AML-193 (cell line): ENCODE measurements at regions not wholly inside any gene's neighbourhood (a gene's known extent, or its start where the extent isn't known, plus 50 kb on each side); places are given as distances from the start of the nearest gene placed in this dataset.
"Not testable (repeated sequence)": the region's sequence is repeated elsewhere in the genome, so short reads cannot be mapped to it uniquely, and the experiment has no call there.

Source experiments
- DNase-seq, 2 experiments: peaks; one replicate each; lab custom pipeline; 2025; lab: John Stamatoyannopoulos, UW

- no peak for DNase-seq
Observed at GRCh38 chr5:121350181-121350930, 501.3 kb upstream of the FTMT start.

- DNase-seq: no peak
Observed at GRCh38 chr5:121366515-121366914, 485.2 kb upstream of the FTMT start.

GRCh38 chr5:121373371-121373770 is 478.3 kb upstream of the FTMT start:
- DNase-seq: no peak

GRCh38 chr5:121377461-121377860 is 474.2 kb upstream of the FTMT start:
- DNase-seq: no peak

GRCh38 chr5:121378046-121378445 is 473.6 kb upstream of the FTMT start:
- no peak for DNase-seq

GRCh38 chr5:121378559-121379359 is 472.9 kb upstream of the FTMT start:
- DNase-seq: no peak

- DNase-seq: no peak
Observed at GRCh38 chr5:121380066-121380465, 471.6 kb upstream of the FTMT start.

GRCh38 chr5:121384359-121384758 is 467.3 kb upstream of the FTMT start:
- no peak for DNase-seq

GRCh38 chr5:121386334-121386733 is 465.3 kb upstream of the FTMT start:
- DNase-seq: no peak

GRCh38 chr5:121396716-121397115 is 455.0 kb upstream of the FTMT start:
- no peak for DNase-seq

- DNase-seq: no peak
Observed at GRCh38 chr5:121399879-121400278, 451.8 kb upstream of the FTMT start.

GRCh38 chr5:121408778-121409177 is 442.9 kb upstream of the FTMT start:
- DNase-seq: no peak

- DNase-seq: no peak
Observed at GRCh38 chr5:121415270-121415669, 436.4 kb upstream of the FTMT start.

- DNase-seq: no peak
Observed at GRCh38 chr5:121421646-121422045, 430.0 kb upstream of the FTMT start.

GRCh38 chr5:121424976-121425375 is 426.7 kb upstream of the FTMT start:
- no peak for DNase-seq

- DNase-seq: no peak
Observed at GRCh38 chr5:121426153-121426552, 425.5 kb upstream of the FTMT start.

- DNase-seq: no peak
Observed at GRCh38 chr5:121429761-121430160, 421.9 kb upstream of the FTMT start.

GRCh38 chr5:121430538-121430937 is 421.1 kb upstream of the FTMT start:
- no peak for DNase-seq

- DNase-seq: no peak
Observed at GRCh38 chr5:121445511-121445910, 406.2 kb upstream of the FTMT start.

- DNase-seq: no peak
Observed at GRCh38 chr5:121462441-121462840, 389.2 kb upstream of the FTMT start.

- not testable (repeated sequence) for DNase-seq
Observed at GRCh38 chr5:121471222-121471621, 380.5 kb upstream of the FTMT start.

GRCh38 chr5:121478636-121479035 is 373.0 kb upstream of the FTMT start:
- DNase-seq: no peak

- no peak for DNase-seq
Observed at GRCh38 chr5:121479337-121479736, 372.3 kb upstream of the FTMT start.
